Fibroblast of mammary gland (primary cell): ENCODE measurements at regions not wholly inside any gene's neighbourhood (a gene's known extent, or its start where the extent isn't known, plus 50 kb on each side); places are given as distances from the start of the nearest gene placed in this dataset.

ENCODE experiments used
- DNase-seq: peaks from one replicate; pipeline ENCODE4 v3.0.0-alpha.2; 2010; ENCODE audit warnings: low read depth
- H3K4me3 ChIP-seq: 2 replicates; pipeline ENCODE4 v1.5.1; 2011; ENCODE audit warnings: low read depth, mild to moderate bottlenecking, low read length, moderate library complexity; ENCODE audit not compliant: control insufficient read depth
- CTCF ChIP-seq: conservative IDR thresholded peaks from 2 replicates; pipeline ENCODE4 v1.5.1; 2011; ENCODE audit warnings: low read depth, low read length, inconsistent platforms; ENCODE audit not compliant: control insufficient read depth, insufficient read depth

DNA sequence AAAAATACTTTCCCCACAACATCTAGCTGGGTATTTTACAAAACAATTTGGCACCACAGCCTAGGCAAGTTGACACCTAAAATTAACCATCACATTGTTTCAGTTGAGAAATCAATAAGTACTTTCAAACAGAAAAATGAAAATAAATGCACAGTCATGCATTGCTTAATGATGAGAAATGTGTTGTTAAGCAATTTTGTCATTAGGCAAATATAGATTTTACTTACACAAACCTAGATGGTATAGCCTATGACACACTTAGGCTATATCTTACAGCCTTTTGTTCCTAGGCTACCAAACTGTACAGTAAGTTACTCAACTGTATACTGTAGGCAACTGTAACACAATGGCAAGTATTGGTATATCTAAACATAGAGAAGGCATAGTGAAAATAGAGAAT is 608.6 kb upstream of the BCHE start:
- no peak overlapping the region for H3K4me3 ChIP-seq
- TF ChIP-seq CTCF, result no peak
- DNase-seq, result no peak

- no peak overlapping the region for H3K4me3 ChIP-seq
- no peak for DNase-seq
- no peak for TF ChIP-seq CTCF
Observed at GRCh38 chr3:166444756-166445155, 607.5 kb upstream of the BCHE start.

GRCh38 chr3:166444336-166444735 is 607.1 kb upstream of the BCHE start:
- DNase-seq, result peak; percentile 18

DNA sequence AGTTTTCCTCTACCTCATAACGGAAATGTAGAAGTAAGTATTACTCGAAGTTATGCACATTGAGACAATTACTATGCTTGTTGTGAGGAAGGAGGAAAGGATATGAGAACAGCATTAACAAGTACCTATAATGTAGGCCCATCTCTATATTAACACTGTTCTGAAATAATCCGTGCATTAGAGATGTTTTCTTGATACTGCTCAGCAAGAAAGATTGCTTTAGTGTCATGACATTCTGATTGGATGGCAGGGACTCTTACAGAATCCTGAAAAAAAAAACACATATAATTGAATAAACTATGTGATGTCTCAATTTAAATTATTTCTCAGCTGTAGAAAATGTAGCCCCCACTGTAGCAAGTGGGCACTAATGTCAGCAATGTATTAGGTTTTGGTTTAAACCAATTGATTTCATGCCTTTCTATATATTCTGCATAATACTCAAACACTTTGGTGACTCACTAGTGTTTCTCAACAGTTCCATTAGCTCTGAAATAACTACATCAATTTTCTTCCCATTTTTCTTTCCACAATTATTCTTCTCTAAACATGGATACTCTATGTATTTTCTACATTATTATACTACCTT is 598.3 kb upstream of the BCHE start:
- TF ChIP-seq CTCF, result no peak

More at GRCh38 chr3:166444336-166444735, 607.1 kb upstream of the BCHE start:
- no peak for TF ChIP-seq CTCF
- no peak overlapping the region for H3K4me3 ChIP-seq

GRCh38 chr3:166433060-166433459 is 595.8 kb upstream of the BCHE start:
- DNase-seq, result no peak
- H3K4me3 ChIP-seq, result no peak overlapping the region
- no peak for TF ChIP-seq CTCF

More for the DNA sequence above, 598.3 kb upstream of the BCHE start:
- no peak overlapping the region for H3K4me3 ChIP-seq
- no peak for DNase-seq

- DNase-seq, result no peak
- no peak for TF ChIP-seq CTCF
- H3K4me3 ChIP-seq, result no peak overlapping the region
Observed at GRCh38 chr3:166425900-166426611, 588.8 kb upstream of the BCHE start.
